Activated T-helper 1 cell treated with Interleukin-2 at 50 U/mL for 16 hours (primary cell): ENCODE measurements at regions not wholly inside any gene's neighbourhood (a gene's known extent, or its start where the extent isn't known, plus 50 kb on each side); places are given as distances from the start of the nearest gene placed in this dataset.

ENCODE experiments used
- DNase-seq: peaks from one replicate; pipeline ENCODE4 v3.0.0-alpha.2; 2020; ENCODE audit warnings: low read depth

DNA sequence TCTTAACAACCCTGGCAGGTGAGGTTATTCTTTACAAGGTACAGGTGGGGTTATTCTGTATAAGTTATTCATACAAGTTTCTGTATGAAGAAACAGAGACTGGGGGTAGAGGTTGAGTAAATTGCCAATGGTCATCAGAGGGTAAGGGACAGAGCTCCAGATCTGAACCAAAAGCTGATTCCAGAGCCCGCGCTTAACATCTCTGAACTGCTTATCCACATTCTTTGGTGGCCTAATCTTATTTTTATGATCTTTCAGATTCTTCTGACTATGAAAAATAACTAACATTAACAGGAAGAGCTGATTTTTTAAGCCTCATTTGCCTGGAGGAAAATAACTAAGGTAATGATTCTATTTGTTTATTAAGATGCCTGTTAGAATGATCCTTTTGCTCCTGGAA, 63.9 kb upstream of the BARHL2 start:
- DNase-seq = no peak

DNA sequence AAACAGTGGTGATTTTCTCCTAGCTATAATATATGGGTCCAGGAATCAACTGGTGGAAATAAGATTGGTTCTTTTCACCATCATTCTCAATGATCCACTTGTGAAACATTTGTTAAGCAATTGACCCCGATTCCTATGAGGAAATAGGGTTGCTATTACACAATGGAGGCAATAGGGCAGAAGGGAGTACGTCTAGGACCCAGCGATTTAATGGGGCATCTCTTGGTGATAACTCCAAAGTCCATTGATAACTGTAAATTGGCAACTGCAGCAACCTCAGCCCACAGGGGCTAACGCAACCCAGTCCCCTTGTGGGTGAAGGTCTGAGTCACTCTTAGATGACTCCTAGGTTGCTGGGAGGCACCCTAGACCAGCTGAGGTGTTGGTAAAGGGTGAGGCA, 62.5 kb upstream of the BARHL2 start:
- no peak for DNase-seq

DNA sequence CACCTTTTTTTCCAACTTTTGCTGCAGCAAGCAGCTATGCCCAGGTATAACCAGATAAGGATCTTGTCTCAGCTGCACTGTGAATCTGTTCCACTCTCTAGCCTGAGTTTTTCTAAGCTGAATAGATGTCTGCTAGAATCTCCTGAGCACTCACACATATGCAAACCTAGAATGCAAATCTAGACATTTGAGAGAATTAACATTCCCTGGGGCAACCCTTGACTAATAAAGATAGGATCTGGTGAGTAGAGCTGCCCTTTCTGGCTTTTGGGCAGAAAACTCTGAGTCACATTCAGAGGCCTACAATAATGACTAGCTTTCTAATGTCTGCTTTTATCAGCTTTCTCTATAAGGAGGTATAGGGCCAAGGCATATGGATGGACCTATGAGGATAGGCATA, 61.4 kb upstream of the BARHL2 start:
- no peak for DNase-seq

DNA sequence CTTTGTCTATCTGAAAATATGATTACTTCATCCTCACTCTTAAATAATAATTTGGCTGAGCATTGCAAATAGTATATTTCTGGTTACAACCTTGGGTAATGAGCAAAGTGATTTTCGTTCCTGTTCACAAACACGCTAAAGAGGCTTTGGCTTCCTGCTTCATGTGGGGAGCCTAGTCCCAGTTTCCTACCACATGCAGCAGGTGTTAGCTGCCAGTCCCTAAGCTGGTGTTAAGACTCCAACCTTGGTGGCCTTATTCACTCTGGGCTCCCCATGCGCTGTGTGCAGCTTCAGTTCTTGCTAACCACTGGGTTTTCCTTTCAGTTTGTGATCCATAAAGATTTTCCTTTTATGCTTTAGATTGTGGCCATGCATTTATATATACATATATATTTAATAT, 56.7 kb upstream of the BARHL2 start:
- DNase-seq = no peak

DNA sequence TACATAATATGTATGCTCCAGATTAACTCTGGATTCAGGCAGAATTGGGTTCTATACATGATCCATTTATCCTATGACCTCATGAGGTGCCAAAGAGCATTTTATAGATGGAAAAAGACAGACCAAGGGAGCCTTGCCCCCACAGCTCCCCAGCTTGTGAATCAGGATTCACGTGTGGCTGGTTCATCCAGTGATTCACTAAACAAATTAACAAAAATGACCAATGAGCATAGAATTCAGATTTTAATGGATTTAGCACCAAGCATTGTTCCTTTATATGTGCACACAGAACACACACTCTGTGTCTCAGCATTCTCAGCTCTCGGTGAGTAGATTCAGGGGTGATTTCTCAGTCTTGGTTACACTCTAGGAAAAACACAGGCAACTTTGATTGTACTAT, 51.7 kb upstream of the BARHL2 start:
- no peak for DNase-seq

DNA sequence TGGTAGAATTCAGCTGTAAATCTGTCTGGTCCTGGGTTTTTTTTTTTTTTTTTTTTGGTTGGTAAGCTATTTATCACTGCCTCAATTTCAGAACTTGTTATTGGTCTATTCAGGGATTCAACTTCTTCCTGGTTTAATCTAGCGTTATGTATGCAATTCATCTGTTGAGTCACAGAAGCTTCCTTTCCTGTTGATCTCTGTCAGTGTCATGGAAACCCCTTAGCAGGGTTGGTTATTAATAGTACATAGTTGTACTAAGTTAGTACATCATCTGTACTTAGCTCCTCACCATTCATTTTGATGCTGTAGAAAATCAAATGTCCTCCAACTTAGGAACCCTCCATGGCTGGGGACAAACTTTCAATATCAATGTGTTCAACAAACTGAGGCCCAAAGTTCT, 51.0 kb upstream of the BARHL2 start:
- DNase-seq = no peak
